DND-41 (cell line): ENCODE measurements at regions not wholly inside any gene's neighbourhood (a gene's known extent, or its start where the extent isn't known, plus 50 kb on each side); places are given as distances from the start of the nearest gene placed in this dataset.

Experiments
- ATAC-seq: fragments of 200-7000 bp; cut with Tn5 transposase; 3 replicates; pipeline ENCODE4 v1.9.1; 2021; ENCODE audit warnings: low read depth; ENCODE audit not compliant: insufficient read depth
- DNase-seq: peaks from one replicate; pipeline ENCODE4 v3.0.0-alpha.2; 2020
- H2AFZ ChIP-seq: 2 replicates; pipeline ENCODE4 v1.6.0; 2012; ENCODE audit warnings: low read depth, low read length
- H3K27ac ChIP-seq: 2 replicates; pipeline ENCODE4 v1.5.1; 2012; ENCODE audit warnings: low read length, inconsistent platforms
- H3K27me3 ChIP-seq: fragments of 200-600 bp; sonication (generic); 2 replicates; pipeline ENCODE4 v1.6.0; 2012; ENCODE audit warnings: low read length, mild to moderate bottlenecking, inconsistent platforms; ENCODE audit not compliant: insufficient read depth, poor library complexity
- H3K36me3 ChIP-seq: 2 replicates; pipeline ENCODE4 v1.5.1; 2012; ENCODE audit warnings: low read length, inconsistent platforms; ENCODE audit not compliant: insufficient read depth
- H3K4me1 ChIP-seq: 2 replicates; pipeline ENCODE4 v1.5.1; 2012; ENCODE audit warnings: mild to moderate bottlenecking, low read length; ENCODE audit not compliant: insufficient read depth
- H3K4me2 ChIP-seq: 2 replicates; pipeline ENCODE4 v1.6.0; 2012; ENCODE audit warnings: mild to moderate bottlenecking, moderate library complexity, low read length, inconsistent platforms; ENCODE audit not compliant: insufficient read depth
- H3K4me3 ChIP-seq, 2 experiments: fragments of 200-600 bp in 1 of 2; shearing (Covaris generic) in 1 of 2; 2 replicates each; pipeline ENCODE4 v1.5.1; 2012 to 2016; ENCODE audit warnings: inconsistent platforms in 2 of 2, low read length in 2 of 2, mild to moderate bottlenecking in 2 of 2, low read depth in 1 of 2, moderate library complexity in 1 of 2
- H3K79me2 ChIP-seq: 2 replicates; pipeline ENCODE4 v1.6.0; 2012; ENCODE audit warnings: low read length, inconsistent platforms; ENCODE audit not compliant: insufficient read depth
- H3K9ac ChIP-seq: 2 replicates; pipeline ENCODE4 v1.6.0; 2012; ENCODE audit warnings: low read depth, mild to moderate bottlenecking, inconsistent platforms, low read length, moderate library complexity
- H3K9me3 ChIP-seq: 2 replicates; pipeline ENCODE4 v1.5.1; 2012; ENCODE audit warnings: low read length, moderate library complexity, mild to moderate bottlenecking, inconsistent platforms; ENCODE audit not compliant: insufficient read depth, severe bottlenecking
- H4K20me1 ChIP-seq: 2 replicates; pipeline ENCODE4 v1.6.0; 2012; ENCODE audit warnings: low read length; ENCODE audit not compliant: insufficient read depth
- EZH2 ChIP-seq: IDR thresholded peaks from 3 replicates; pipeline ENCODE4 v1.6.1; 2012; ENCODE audit warnings: borderline replicate concordance, low read depth, mild to moderate bottlenecking, moderate library complexity, low read length, inconsistent platforms; ENCODE audit not compliant: severe bottlenecking
- TF ChIP-seq, protein P1 (sequence below): IDR thresholded peaks from 2 replicates; pipeline ENCODE4 v1.5.1; 2012; ENCODE audit warnings: borderline replicate concordance, low read length, moderate library complexity, mild to moderate bottlenecking; ENCODE audit not compliant: poor library complexity, severe bottlenecking; ENCODE audit errors: extremely low read depth

DNA sequence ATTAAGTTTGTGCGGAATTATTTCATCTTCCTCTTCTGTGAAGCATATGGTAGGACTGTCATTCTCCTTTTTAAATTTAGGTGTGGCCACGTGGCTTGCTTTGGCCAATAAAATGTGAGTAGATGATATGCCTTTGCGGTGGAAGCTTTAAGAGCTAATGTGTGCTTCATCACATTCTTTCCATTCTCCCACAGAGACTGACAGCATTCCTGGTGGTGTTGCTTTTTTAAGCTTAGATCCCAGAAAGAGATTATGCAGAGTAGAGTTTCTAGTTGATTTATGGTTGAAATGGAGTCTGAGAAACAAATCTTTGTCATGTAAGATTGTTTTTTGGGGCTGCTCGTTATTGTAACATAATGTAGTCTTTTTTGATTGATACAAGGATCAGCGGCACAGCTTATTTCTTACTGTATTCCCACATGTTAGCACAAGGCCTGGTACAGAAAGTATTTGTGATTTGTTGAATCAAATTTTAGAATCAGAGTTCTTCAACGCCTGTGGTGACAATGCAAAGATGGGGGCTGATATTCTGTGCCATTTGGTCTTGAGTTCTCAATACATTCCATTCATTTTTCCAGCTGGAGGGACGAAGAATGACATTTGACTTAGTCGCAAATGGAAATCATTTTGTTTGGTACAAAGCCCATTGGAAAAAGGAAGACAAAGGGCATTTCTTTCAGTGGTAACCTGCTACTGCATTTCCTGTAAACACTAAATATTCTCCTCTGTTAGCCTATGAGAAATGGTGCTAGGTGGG, 209.9 kb upstream of the VLDLR start:
- H3K79me2 ChIP-seq, result no peaks in the 10 kb centered on the region
- DNase-seq (no peak), ATAC-seq (no peak)
- H3K36me3 ChIP-seq, result no peaks in the 10 kb centered on the region
- H3K27ac ChIP-seq, result no peak overlapping the region
- TF ChIP-seq, protein P1, sequence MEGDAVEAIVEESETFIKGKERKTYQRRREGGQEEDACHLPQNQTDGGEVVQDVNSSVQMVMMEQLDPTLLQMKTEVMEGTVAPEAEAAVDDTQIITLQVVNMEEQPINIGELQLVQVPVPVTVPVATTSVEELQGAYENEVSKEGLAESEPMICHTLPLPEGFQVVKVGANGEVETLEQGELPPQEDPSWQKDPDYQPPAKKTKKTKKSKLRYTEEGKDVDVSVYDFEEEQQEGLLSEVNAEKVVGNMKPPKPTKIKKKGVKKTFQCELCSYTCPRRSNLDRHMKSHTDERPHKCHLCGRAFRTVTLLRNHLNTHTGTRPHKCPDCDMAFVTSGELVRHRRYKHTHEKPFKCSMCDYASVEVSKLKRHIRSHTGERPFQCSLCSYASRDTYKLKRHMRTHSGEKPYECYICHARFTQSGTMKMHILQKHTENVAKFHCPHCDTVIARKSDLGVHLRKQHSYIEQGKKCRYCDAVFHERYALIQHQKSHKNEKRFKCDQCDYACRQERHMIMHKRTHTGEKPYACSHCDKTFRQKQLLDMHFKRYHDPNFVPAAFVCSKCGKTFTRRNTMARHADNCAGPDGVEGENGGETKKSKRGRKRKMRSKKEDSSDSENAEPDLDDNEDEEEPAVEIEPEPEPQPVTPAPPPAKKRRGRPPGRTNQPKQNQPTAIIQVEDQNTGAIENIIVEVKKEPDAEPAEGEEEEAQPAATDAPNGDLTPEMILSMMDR, result no peak
- TF ChIP-seq EZH2, result no peak
- no peak overlapping the region for H3K4me3 ChIP-seq
- no peak overlapping the region for H3K4me2 ChIP-seq
- no peaks in the 10 kb centered on the region for H3K9me3 ChIP-seq
- no peak overlapping the region for H3K9ac ChIP-seq
- H3K4me1 ChIP-seq, result no peaks in the 10 kb centered on the region
- H2AFZ ChIP-seq, result no peak overlapping the region
- no peaks in the 10 kb centered on the region for H4K20me1 ChIP-seq
- no peaks in the 10 kb centered on the region for H3K27me3 ChIP-seq

GRCh38 chr9:2413160-2413805, 208.3 kb upstream of the VLDLR start:
- Histone ChIP-seq H3K27me3 (no peaks in the 10 kb centered on the region), H4K20me1 (no peaks in the 10 kb centered on the region), H3K79me2 (no peaks in the 10 kb centered on the region), H3K9me3 (no peaks in the 10 kb centered on the region), H3K4me3 (no peak overlapping the region), H3K4me1 (peaks cover 4% of the 10 kb centered on the region; the same call in 1 of the 2 replicates), H3K27ac (no peak overlapping the region), H3K36me3 (no peaks in the 10 kb centered on the region), H3K4me2 (no peak overlapping the region), H2AFZ (no peak overlapping the region), H3K9ac (no peak overlapping the region)
- TF ChIP-seq, protein P1, result no peak
- TF ChIP-seq EZH2, result no peak
- ATAC-seq, result no peak
- no peak for DNase-seq

- Histone ChIP-seq H3K36me3 (no peaks in the 10 kb centered on the region), H3K9ac (no peak overlapping the region), H4K20me1 (no peaks in the 10 kb centered on the region), H3K4me3 (no peak overlapping the region), H3K79me2 (no peaks in the 10 kb centered on the region), H3K27ac (no peak overlapping the region), H3K9me3 (no peaks in the 10 kb centered on the region), H2AFZ (no peak overlapping the region), H3K4me1 (peaks cover 13% of the 10 kb centered on the region), H3K27me3 (no peaks in the 10 kb centered on the region), H3K4me2 (no peak overlapping the region)
- ATAC-seq (no peak), DNase-seq (no peak)
- TF ChIP-seq, protein P1, result no peak
- no peak for TF ChIP-seq EZH2
These were observed 207.1 kb upstream of the VLDLR start for GRCh38 chr9:2414465-2414864.
